ENCODE measurements at regions not wholly inside any gene's neighbourhood (a gene's known extent, or its start where the extent isn't known, plus 50 kb on each side); places are given as distances from the start of the nearest gene placed in this dataset.

GRCh38 chr1:30598571-30599114 is 124.7 kb downstream of the MATN1 start:
- H3K27ac ChIP-seq (ENCODE audit: extremely low read length, insufficient read depth, low read length), result no peak overlapping the region
- no peak overlapping the region for H2AFZ ChIP-seq (ENCODE audit: low read length)
- no peak overlapping the region for H3K4me3 ChIP-seq (replicated peaks in 1 of 3; ENCODE audit: insufficient read depth in 1 of 3, low read depth in 2 of 3, low read length in 3 of 3)
- no peaks in the 10 kb centered on the region for H4K20me1 ChIP-seq (ENCODE audit: insufficient read depth, low read length)
- no peaks in the 10 kb centered on the region for H3K79me2 ChIP-seq (ENCODE audit: insufficient read depth, low read length)
- no peak for DNase-seq (ENCODE audit: low spot score)
- no peaks in the 10 kb centered on the region for H3K9me3 ChIP-seq (ENCODE audit: low read length)
- no peaks in the 10 kb centered on the region for H3K36me3 ChIP-seq (replicated peaks in 1 of 2; ENCODE audit: control insufficient read depth in 1 of 2, insufficient read depth in 2 of 2, low read length in 2 of 2)
- in situ Hi-C loops (cut with HindIII; ENCODE audit: extremely low pct_ligation_motif_present, low pct_unique_long_range_greater_than_20kb) (no loop called here), intact Hi-C loops (cut with micrococcal nuclease; ENCODE audit: unreplicated experiment) (no loop called here)
- no peak for FAIRE-seq
- BruUV-seq (replicated peaks), result no TSS peak
- peaks cover 0 to 1% of the 10 kb centered on the region in 2 experiments; a peak in 1 of 5 replicates for H3K27me3 ChIP-seq (ENCODE audit: control insufficient read depth in 1 of 2, insufficient read depth in 2 of 2, low read length in 2 of 2)
- H3K4me1 ChIP-seq (ENCODE audit: insufficient read depth, low read length), result no peaks in the 10 kb centered on the region
- 63% methylated on average over 2 of the region's 4 CpGs for WGBS (ENCODE audit: low lambda C conversion rate)
- no peak overlapping the region for H3K9ac ChIP-seq (ENCODE audit: insufficient read depth, low read depth, low read length)
- ChIA-PET POLR2A (no interaction called here), CTCF (ENCODE audit: low intra/inter-chr PET ratio, low total read pairs) (no interaction called here)
- ATAC-seq, result no peak
- no peak overlapping the region for H3K4me2 ChIP-seq (ENCODE audit: low read depth, low read length)
- TF ChIP-seq TRIM22 (IDR thresholded peaks at IDR 0.05), result no peak
- TF ChIP-seq CENPT (CRISPR knock-in tag; IDR thresholded peaks at IDR 0.05; ENCODE audit: low read depth), result no peak
- TF ChIP-seq NRL (CRISPR knock-in tag; IDR thresholded peaks at IDR 0.05; ENCODE audit: borderline replicate concordance), result no peak
- no peak for TF ChIP-seq ELF3 (CRISPR knock-in tag; IDR thresholded peaks at IDR 0.05)
- TF ChIP-seq ETS1 (CRISPR knock-in tag; IDR thresholded peaks at IDR 0.05), result no peak
- no peak for TF ChIP-seq ZFP91 (CRISPR knock-in tag; IDR thresholded peaks at IDR 0.05; ENCODE audit: borderline replicate concordance)
- TF ChIP-seq ZFP36L2 (CRISPR knock-in tag; IDR thresholded peaks at IDR 0.05), result no peak
- no peak for TF ChIP-seq TCF7L2 (IDR thresholded peaks at IDR 0.05; ENCODE audit: low read depth, low read length)
- no peak for TF ChIP-seq FUBP1 (CRISPR knock-in tag; IDR thresholded peaks at IDR 0.05; ENCODE audit: borderline replicate concordance)
- no peak for TF ChIP-seq MAFF (IDR thresholded peaks at IDR 0.05; ENCODE audit: low read depth, low read length)
- no peak for TF ChIP-seq HHEX (CRISPR knock-in tag; IDR thresholded peaks at IDR 0.05)
- no peak for TF ChIP-seq ATF7 (IDR thresholded peaks at IDR 0.05)
- no peak for TF ChIP-seq ATF7 (CRISPR knock-in tag; IDR thresholded peaks at IDR 0.05)
- TF ChIP-seq FOXO1 (CRISPR knock-in tag; IDR thresholded peaks at IDR 0.05), result no peak
- no peak for TF ChIP-seq RCOR2 (CRISPR knock-in tag; IDR thresholded peaks at IDR 0.05)
